GM10248 (cell line): ENCODE measurements at regions not wholly inside any gene's neighbourhood (a gene's known extent, or its start where the extent isn't known, plus 50 kb on each side); places are given as distances from the start of the nearest gene placed in this dataset.

Source experiments
- CTCF ChIA-PET: fragments of 300-600 bp; sonication (Branson Sonifier 250); formaldehyde crosslinking; extraction: SDS; loops from one replicate; lab custom pipeline; 2021; ENCODE audit warnings: antibody characterized with exemption; lab: Yijun Ruan, JAX
- POLR2A ChIA-PET: fragments of 350-650 bp; sonication (Branson Sonifier 250); formaldehyde crosslinking; extraction: SDS; loops from one replicate; lab custom pipeline; 2020; ENCODE audit warnings: antibody characterized with exemption; lab: Yijun Ruan, JAX
- DNase-seq: peaks from one replicate; pipeline ENCODE4 v3.0.0; 2012; ENCODE audit errors: extremely low spot score
- TF ChIP-seq, protein P1 (sequence below): IDR thresholded peaks from 2 replicates; pipeline ENCODE4 v1.5.1; 2012; ENCODE audit warnings: mild to moderate bottlenecking, low read depth; ENCODE audit errors: extremely low read depth, missing control alignments, control extremely low read depth

DNA sequence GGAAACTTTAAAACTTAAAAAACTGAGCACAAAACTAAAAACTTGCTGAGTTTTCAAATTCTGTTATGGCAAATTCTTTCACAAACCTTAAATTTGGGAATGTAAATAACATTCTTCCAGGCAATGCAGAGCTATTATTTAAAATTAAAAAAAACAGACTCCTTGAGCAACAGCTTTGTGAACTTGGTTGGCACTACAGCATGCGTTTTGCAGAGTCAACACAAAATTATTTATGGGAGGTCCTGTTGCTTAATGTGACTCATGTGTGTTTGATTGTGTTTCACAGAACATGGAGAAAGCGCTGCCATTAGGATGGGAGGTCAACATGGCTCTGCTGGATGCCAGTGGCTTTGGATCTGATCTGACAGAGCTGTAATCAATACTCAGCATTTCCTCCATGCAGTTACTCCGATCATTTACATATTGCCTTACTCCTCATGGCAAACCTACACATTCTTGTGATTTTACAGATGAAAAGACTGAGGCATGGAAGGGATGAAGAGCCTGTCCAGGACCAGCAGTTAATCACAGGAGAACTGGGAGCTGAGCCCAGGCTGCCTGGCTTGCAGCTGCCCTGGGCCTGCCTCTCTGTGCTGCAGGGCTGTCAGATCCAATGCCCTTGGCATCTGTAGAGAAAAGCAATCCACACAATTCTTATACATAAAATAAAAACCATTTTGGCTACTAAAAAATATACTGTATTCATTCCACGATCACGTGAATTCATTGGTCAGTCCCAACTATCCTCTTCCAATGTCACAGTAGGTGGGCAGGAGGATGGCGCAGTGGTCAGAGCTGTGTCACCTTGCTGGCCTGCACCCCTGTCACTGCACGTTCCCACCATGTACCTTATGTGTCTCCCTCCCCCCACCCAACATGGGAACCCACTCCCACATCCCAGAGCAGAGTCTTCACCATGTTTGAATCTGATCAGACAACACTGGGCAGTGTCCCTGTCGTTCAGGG is 200.9 kb downstream of the CXCL12 start:
- ChIA-PET POLR2A (no interaction called here), CTCF (no interaction called here)
- TF ChIP-seq, protein P1, sequence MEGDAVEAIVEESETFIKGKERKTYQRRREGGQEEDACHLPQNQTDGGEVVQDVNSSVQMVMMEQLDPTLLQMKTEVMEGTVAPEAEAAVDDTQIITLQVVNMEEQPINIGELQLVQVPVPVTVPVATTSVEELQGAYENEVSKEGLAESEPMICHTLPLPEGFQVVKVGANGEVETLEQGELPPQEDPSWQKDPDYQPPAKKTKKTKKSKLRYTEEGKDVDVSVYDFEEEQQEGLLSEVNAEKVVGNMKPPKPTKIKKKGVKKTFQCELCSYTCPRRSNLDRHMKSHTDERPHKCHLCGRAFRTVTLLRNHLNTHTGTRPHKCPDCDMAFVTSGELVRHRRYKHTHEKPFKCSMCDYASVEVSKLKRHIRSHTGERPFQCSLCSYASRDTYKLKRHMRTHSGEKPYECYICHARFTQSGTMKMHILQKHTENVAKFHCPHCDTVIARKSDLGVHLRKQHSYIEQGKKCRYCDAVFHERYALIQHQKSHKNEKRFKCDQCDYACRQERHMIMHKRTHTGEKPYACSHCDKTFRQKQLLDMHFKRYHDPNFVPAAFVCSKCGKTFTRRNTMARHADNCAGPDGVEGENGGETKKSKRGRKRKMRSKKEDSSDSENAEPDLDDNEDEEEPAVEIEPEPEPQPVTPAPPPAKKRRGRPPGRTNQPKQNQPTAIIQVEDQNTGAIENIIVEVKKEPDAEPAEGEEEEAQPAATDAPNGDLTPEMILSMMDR, result no peak
- DNase-seq, result no peak

DNA sequence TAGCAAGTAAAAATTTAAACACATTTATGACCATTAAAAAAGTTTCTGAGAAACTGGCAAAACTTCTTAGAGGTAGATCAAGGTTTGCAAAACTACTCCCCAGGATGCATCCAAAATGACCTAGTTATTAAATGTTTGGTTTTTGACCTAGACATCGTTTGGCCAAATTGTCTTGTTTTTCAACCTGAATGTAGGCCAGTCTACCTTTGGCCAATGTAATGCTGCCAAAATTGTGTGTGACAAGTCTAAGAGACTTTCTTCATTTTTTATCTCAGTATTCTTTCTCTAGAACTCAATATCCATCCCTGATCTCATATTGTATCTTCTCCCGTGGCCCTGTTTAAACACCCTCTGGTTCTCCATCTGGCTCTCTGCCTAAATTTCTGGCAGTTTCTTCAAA is 202.0 kb downstream of the CXCL12 start:
- TF ChIP-seq, protein P1, result no peak
- CTCF ChIA-PET, result no interaction called here
- DNase-seq, result no peak
- POLR2A ChIA-PET, result no interaction called here

DNA sequence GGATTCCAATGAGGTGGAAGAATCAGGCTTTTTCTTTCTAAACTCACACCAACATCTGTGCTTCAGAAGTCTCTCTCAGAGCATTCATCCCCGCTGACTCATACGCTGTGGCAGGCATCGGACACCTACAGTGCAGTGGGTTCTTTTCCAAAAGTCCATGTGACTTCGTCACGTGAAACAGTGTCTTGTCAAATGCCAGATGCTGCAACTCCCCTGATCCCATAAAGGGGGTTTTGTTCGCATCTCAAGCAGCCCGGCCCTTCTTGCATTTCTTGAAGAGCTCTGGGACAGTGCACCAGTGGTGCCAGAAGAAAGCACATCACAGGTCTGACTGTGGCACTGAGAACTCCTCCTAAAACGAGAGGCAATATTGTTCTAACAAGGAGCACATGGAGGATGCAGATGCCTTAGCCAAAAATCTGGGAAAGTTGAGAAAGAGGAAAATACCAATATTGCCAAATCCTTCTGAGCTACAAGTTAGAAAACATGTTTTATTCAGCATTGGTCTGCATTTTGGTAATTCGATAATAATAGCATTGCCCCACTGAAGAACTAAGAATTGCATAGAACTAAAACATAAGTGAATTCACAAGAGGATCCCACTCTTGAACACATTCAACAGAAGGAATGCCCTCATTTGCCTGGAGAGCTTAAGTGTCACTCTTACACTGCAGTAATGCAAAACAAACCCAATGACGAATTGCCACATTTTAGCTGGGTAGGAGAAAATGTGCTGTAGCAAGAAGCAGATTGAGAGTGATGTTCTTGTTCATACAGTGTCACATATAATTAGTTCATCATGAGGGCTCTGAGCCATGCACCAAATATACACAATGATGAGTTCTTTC is 204.4 kb downstream of the CXCL12 start:
- ChIA-PET CTCF (no interaction called here), POLR2A (no interaction called here)
- TF ChIP-seq, protein P1, result no peak
- DNase-seq, result no peak

GRCh38 chr10:44178856-44179255 is 206.0 kb downstream of the CXCL12 start:
- TF ChIP-seq, protein P1, result no peak
- ChIA-PET CTCF (interaction anchor here (1.5 kb wide), 1 partner anchor 9 kb away, joined by 3 read pairs; no protein-coding TSS in a partner anchor), POLR2A (no interaction called here)
- DNase-seq, result no peak

GRCh38 chr10:44178281-44178680 is 206.6 kb downstream of the CXCL12 start:
- no peak for DNase-seq
- POLR2A ChIA-PET, result no interaction called here
- CTCF ChIA-PET, result interaction anchor here (1.5 kb wide), 1 partner anchor 10 kb away, joined by 3 read pairs; no protein-coding TSS in a partner anchor
- TF ChIP-seq, protein P1, result no peak

GRCh38 chr10:44177610-44178009 is 207.3 kb downstream of the CXCL12 start:
- ChIA-PET CTCF (interaction anchor here (1.5 kb wide), 1 partner anchor 10 kb away, joined by 3 read pairs; no protein-coding TSS in a partner anchor), POLR2A (no interaction called here)
- no peak for DNase-seq
- TF ChIP-seq, protein P1, result no peak
